M059J (cell line): ENCODE measurements at regions not wholly inside any gene's neighbourhood (a gene's known extent, or its start where the extent isn't known, plus 50 kb on each side); places are given as distances from the start of the nearest gene placed in this dataset.

Experiments
- DNase-seq: peaks from one replicate; pipeline ENCODE4 v3.0.0-alpha.2; 2012; ENCODE audit warnings: low read depth

DNA sequence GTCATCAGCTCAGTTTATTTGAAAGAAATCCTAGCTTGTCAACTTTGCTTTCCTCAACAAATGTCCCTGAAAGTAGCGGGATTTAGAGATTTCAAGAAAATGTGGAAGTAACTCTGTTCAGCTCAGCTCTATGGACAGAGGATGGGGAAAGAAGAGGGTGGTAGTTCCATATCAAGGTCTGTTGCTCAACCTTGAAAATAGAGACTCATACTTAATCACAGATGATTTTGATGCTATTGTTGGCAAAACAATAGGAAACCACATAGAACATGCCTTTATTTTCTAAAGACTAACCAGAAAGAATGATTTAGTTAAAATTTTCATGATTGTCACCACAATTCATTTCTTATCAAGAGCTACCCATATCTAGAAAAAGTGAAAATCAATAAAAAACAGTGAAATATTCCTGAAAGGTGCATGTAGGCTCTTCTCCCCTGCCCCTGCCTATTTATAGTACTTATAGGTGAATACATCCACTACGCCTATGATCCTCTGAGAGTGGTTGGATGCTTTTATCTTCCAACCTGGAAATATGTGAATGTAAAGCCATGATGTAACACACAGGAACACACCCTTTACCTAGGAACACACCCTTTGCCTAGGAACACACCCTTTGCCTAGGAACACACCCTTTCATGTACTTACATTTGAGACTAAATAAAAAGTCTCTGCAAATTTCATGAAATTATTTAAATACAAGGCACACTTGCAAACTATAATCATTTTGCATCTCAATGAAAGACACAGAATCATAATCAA lies 65.8 kb downstream of the ETAA1 start:
- DNase-seq, result no peak

DNA sequence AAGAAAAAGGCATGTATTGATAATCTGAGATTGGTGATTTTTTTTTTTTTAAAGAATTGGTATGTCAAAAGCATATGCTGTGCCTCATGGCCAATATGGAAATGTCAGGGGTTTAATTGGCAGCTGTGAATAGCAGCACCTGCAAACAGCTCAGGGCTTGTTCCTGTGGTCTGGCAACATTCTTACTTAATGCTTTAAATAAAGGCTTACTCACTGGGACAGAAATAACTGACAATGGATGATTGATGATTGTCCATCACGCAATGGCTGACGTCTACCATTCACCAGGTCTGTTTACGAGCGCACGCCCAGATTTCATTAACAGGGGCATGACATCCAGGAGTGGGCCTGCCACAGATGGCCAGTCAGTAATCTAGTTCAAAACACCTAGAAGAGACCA lies 66.7 kb downstream of the ETAA1 start:
- peak; percentile 93 for DNase-seq

DNA sequence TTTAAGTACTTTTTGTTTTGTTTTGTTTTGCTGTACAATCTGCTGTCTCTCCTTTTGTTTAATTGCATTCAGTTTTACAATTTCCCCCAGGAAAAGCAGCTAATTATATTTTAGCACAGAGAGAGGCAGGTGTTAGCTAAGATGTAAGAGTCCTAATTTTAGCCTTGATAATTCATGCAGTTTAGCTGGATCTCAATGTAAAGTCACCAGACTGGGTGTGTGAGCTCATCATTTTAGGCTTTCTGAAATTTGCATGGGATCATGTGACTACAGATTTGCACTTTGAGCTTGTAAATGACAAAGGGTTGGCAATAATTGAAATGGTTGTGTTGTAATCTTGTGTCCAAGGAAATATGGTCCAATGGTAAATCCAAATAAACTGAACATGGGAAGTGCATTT lies 68.5 kb downstream of the ETAA1 start:
- no peak for DNase-seq

DNA sequence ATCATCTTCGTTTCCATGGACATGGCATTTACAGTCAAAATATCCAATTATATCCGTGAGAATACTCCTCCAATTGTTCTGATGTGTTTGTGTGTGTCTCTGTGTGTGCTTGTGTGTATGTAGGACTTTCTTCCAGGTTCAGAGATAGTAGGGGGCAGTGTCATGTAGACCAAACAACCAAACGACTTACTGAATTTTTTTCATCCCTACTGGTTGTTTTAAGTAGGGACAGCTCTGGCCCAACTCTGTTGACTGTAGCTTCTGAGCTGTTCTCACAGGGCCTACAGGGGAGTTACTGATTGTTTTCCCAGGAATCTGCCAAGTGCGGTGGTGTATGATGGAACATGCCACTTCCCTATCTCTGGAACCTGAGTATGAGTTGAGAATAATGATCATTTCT lies 69.6 kb downstream of the ETAA1 start:
- DNase-seq, result no peak

DNA sequence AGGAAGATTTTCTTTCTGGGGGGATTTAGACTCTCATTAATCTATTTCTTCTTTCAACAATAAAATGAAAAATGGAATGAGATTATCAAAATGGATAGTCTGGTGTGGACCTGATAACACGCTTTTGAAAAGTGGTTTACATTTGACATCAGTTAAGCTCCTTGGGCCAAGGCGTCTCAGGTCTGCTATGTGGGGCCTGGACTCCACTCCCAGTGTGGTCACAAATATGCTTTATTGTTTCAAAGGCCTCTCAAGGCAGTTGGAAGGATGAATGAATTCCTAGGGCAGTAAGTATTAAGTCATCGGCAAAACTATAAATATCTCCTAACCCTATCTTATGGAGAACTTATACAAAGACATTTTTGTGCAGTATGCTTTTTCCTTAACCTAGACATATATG lies 74.5 kb downstream of the ETAA1 start:
- no peak for DNase-seq

DNA sequence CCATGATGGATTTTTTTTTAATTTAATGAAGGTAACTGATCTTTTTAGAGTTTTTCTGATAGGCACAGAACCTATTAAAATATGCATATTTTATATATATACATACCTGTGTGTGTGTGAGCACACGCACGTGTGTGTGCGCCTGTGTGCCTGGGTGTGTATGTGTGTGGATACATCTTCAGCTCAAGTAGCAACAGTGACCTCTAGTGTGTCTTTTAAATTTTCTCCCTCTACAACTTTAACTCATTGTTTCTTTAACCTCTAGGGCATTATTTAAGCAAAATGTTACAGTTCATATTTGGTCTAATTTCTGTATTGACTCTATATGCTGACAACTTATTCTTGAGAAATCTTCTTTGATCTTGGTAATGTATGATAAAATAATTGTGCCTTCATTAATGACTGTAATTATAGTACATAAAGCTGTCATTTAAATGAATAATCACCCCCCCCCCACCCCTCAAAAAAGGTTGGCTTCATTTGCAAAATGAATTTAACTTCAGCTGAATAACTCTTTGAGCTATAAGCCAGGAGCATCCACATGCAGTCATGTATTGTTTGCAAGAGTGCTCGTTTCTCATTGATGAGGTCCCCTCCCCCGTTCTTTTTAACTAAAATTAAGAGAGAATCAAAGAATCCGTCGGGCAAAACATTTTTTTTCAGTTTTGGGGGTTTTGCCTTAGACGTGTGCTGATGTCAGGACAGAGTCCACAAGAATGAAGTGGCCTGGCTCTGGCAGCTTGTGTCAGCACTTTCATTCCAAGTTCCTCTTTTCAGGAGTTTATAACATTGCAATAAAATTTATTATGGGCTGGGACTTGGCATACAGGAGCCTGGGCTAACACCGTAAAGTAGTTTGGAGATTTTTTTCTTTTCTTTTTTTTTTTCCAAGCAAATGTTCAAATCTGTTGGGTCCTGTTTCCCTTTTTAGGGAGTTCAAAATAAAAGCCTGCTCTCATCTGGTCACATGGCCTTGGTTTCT lies 80.0 kb downstream of the ETAA1 start:
- DNase-seq, result peak; percentile 59

DNA sequence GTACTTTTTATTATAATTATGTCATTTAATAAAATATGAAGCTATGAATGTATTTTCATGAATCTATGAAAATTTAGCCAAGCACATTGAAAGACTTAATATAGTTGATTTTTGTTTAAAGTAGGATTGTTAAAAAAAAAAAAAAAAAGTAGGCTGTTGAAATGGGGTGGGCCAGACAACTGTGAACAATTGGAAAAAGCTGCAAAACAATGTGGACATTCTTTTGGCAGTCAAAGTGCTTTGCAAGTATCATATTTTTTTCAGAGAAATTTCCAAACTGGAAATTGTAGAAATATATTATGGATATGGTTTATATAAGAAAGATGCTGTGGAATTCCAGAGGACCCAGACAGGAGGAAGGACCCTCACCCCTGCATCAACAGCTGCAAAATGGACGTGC lies 82.1 kb downstream of the ETAA1 start:
- DNase-seq, result no peak

DNA sequence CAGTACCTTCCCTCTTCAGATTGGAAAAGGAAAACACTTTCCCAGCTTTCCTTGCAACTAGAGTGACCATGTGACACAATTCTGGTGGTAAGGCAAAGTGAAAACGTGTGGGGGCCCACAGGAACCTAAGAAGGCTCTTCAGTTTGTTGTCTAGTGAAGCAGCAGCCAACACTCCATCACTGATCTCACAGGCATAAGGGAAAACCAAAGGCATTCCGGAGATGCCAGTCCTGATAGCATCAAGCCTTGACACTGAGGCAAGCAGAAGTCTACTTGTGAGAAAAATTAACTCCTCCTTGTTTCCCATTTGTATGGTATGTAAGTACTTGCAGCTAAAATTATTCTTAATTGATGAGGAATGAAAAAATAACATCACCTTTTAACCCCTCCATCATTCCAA lies 88.3 kb downstream of the ETAA1 start:
- DNase-seq, result peak; percentile 52

DNA sequence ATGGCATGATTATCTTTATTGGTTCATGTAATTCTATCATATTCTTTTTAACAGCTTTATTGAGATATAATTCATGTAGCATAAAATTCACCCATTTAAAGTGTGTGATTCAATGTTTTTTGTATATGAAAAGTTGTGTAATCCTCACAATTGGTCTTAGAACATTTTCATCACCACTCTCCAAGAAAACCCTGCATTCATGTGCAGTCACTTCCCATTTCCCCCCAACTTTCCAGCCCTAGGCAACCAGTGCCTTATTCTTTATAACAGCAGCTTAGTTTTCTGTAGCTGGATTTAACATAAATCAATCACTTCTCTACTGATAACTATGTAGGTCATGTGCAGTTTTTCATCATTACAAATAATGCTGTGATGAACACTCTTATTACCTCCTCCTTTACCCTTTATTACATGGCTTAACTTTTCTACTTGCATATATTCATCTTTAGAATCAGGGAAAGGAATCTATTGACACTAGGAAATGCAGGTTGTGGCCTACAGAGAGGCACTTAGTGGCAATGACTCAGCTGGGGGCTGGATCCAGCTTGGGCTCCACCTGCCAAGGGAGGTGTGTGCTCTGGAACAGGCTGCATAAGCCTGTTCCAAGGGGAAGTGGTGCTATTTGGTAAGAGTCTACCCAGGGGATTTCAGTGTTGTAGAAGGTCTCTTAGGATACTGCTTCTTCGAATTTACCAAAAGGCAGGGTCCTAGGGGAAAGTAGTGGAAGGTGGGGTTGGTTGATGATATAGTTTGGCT lies 89.1 kb downstream of the ETAA1 start:
- DNase-seq, result peak; percentile 66

DNA sequence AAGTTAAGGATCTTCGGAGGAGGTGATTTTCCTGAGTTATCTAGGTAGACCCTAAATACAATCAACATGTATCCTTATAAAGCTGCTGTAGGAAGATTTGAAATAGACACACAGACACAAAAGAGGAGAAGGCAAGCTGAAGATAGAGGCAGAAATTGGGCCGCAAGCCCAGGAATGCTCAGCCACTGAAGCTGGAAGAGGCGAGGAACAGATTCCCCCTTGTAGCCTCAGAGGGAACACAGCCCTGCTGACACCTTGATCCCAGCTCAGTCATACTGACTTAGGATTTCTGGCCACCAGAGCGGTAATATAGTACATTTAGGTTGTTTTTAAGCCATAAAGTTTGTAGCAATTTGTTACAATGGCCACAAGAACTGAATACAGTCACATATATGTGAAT lies 90.9 kb downstream of the ETAA1 start:
- no peak for DNase-seq

DNA sequence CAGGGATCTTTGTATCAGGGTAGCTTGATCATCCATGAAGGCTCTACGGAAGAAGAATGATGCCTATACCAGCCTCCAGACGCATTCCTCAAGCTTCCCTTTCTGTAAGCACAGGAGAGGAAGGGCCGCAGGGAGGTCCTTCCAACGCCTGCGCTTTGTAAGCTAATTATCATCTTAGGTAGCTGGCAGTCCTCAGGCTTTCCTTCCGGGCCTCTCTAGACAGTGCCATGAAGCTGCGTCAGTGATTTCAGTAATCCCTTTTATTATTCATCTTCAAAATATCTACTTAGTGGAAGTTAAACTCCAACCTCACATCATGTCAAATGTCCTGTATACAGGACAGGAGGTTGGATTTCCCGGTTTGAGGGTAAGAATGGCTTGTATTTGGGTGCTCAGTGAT lies 92.3 kb downstream of the ETAA1 start:
- DNase-seq, result no peak

DNA sequence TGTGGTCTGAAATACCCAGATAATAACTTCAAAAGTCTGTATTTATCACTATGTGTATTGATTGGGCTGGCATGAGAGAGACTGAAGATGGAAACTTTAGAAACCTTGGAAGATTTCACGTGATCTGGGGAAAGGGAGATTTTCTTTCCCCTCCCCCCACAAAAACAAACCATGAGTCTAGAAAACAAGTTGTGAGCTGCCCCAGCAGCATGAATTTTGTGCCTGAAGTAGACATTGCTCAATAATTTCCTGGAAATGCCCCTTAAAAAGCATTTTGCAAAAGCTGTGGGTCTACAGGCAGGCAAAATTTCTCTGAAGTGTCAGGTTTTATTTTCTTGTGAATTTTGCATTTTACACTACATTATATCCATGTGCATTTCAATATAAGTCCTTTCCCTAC lies 101.8 kb downstream of the ETAA1 start:
- DNase-seq, result no peak

DNA sequence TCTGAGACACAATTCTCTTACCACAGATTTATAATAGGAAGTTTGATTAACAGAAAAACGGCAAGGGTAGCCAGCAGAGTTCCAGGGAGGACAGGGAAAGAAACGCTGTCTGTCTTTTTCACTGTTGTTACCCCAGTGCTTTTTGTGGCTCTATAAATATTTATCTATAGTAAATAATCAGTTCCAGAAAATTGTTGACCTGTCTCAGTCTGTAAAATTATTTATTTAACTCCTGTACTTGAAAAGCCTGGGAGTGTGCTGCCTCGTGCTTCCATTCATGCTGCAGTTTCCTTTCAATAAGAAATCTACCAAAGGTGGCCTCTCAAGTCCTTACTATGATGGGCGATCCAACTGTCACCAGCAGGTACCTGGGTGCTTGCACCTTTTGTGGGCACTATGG lies 102.9 kb downstream of the ETAA1 start:
- no peak for DNase-seq

DNA sequence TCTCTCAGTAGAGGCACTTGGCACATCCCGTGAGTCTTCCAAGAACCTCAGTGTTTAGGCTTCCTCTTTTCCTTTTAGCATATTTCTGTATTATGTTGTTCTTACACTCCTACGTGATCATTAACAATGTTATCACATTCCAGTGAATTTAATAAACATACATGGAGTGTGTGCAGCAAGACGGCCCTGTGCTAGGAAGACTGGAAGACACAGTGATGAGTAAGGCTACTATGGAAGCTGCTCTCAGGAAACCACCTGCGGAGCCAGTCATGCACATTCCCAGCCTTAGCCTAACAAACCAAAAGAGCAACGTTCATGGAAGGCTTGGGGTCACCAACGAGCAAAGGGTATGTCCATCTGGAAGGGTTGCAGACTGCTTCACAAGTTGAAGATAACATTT lies 103.4 kb downstream of the ETAA1 start:
- no peak for DNase-seq

DNA sequence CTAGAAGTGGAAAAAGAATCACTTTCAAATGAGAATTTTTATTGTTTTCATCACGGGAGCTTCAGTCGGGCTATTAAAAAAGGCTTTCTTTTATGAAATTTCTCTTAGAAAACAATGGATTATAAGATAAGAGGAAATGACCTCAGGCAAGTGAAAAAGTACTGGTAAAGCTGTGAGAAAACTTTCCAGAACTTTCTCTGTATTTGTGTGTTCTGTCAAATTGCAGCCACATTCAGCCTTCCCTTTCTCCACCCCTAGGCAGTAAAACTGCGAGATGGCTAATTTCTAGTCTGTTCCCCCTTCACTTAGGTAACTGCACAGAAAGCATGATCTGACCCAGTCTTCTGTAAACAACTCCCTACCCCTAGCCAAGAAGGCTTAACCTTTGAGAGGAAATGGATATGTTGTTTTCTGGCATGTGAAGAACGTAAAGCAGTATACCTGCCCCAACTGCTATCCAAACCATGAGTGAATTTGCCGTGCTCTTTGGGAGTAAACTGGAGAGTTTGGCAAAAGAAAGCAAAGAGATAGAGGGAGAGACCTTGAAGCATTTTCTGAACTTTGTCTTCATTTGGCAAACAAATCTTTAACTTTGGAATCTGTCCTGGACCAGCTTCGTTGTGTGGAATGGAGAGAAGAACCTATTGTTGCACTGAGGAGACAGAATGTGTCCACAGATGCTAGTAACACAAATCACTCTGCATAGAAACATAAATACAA lies 105.4 kb downstream of the ETAA1 start:
- no peak for DNase-seq

DNA sequence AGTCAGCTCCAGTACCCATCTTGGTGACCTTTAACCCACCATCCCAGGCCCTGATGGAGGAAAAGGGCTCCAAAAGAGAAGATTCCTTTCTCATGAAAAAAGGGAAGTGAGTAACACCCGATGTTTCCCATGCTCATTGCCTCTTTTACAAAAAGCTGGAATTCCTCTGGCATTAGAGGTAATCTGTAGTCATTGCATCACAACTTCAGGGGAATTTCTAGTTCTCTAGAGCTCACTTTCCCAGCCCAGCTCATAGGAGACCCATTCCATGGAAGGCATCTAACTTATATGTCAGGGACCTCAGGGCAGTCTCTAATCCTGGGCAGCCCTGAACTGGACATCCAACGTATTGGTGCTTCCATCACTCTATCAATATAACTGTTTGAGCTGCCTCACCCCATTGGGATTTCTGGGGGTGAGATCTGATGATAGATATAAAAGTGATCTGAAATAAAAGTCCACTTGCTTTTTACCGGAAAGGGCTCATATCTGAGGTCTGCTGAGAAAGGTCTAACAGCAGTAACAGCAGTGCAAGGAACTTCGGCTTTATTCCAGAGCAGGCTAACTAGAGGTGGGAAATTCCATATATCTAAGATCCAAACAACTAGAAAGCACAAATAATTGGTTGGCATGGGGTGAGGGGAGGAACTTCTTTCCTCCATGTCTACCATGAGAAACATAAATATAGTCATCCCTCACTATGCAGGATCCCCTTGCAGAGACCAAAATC lies 106.1 kb downstream of the ETAA1 start:
- peak; percentile 82 for DNase-seq

DNA sequence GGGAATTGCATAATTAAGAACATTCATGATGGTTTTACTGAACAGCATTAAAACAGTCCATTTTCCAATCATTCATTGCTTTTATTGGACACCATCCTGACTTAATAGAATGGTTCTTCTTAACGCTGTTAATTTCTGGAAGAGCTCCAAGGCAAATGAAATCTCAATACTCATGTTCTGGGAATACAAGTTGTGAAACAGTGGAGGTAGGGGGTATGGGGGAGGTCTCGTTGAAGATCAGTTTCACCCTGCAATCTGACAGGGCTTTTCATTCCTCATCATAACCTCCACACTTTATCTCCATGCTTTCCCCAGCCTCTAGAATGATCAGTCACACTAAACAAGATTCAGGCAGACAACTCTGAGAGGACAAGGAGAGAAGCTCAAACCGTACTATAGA lies 113.6 kb downstream of the ETAA1 start:
- no peak for DNase-seq

DNA sequence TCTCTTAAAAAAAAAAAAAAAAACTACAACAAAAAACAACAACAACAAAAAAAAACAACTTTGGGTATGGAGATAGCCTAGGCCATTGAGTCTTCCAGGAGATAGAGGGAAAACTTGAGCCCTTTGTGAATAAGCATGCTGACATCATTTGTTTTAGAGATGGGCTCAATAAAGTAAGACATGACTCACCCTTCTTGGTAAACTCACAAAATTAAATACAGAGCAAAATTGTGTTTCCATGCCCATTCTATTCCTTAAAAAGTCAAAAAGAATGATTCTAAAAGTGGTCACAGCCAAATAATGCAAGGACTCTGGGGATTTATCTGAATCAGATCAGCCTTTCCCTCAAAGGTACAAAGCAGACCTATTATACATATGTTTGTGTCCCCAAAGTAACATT lies 117.4 kb downstream of the ETAA1 start:
- peak; percentile 50 for DNase-seq

DNA sequence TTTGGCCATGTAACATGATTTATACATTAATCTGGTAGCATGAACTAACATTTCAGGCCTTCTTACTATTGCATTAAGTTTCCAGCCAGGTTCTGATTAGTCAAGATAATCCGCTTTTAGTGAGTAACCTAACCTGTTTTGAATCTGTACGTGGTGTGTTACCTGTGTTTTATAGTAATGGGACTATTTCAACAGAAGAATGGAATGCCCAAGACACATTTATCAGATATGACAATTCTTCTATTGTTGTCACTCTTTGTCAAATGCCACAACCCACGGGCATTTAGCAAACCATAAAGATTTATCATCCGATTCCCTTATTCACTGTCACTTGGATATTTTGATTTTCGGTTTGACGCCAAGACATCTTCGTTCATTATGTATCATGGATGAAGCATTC lies 117.9 kb downstream of the ETAA1 start:
- no peak for DNase-seq

DNA sequence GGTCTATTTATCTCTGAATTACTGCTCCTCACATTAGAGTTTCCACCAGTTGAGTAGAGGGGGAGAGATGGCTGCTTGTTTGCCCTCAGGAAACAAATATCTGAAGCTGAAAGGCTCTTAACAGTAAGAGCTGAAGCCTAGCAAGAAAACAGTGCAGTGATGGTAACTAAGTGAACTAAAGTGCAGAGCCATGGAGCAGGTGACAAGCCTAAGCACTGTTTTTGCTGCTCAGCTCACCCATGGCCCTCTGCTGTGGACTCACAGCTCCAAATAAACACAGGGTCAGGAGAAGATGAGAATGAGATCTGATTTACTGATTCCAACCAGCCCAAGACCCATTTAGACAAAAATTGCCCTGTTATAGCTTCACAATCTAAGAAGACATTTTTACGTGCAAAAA lies 118.4 kb downstream of the ETAA1 start:
- no peak for DNase-seq

DNA sequence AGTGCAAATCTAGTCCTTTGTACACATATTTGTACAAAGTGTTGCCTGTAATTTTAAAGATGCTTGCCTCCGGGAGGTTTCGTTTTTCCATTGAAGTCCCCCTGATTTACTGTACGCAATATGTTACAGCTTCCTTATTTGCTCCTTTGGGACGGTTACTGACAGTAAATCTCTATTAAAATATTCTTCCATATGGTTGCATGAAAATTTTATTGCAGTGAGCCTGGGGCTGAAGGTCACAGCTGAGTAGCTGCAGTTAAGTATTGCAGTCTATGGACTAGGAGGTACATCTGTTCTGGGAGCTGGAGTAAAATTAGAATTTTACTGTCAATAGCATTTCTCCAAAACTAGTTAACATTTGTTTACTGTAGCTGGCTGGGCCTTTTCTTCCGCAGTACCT lies 119.2 kb downstream of the ETAA1 start:
- no peak for DNase-seq
